Brain microvascular endothelial cell (primary cell): ENCODE measurements at regions not wholly inside any gene's neighbourhood (a gene's known extent, or its start where the extent isn't known, plus 50 kb on each side); places are given as distances from the start of the nearest gene placed in this dataset.

Experiments
- DNase-seq: peaks from one replicate; pipeline ENCODE4 v3.0.0-alpha.2; 2020
- H3K27ac ChIP-seq: fragments of 250-450 bp; sonication (Bioruptor Pico); 2 replicates; pipeline ENCODE4 v1.5.1; 2020; ENCODE audit warnings: mild to moderate bottlenecking, moderate library complexity
- H3K27me3 ChIP-seq: fragments of 250-450 bp; sonication (Bioruptor Pico); replicated peaks from 2 replicates; pipeline ENCODE4 v1.5.1; 2020; ENCODE audit warnings: mild to moderate bottlenecking
- H3K36me3 ChIP-seq: fragments of 250-450 bp; sonication (Bioruptor Pico); replicated peaks from 2 replicates; pipeline ENCODE4 v1.5.1; 2020; ENCODE audit warnings: mild to moderate bottlenecking
- H3K4me3 ChIP-seq: 2 replicates; pipeline ENCODE4 v1.5.1; 2011; ENCODE audit warnings: low read depth, mild to moderate bottlenecking, control low read depth, low read length, moderate library complexity
- in situ Hi-C: cut with HindIII; loops from 2 replicates; pipeline ENCODE4 v1.10.0; 2017; ENCODE audit warnings: low sequenced_read_pairs, low pct_ligation_motif_present
- TF ChIP-seq, protein P1 (sequence below): IDR thresholded peaks from 2 replicates; pipeline ENCODE4 v1.5.1; 2011; ENCODE audit warnings: low read depth, mild to moderate bottlenecking, moderate library complexity, low read length, control low read depth, inconsistent platforms; ENCODE audit errors: missing control alignments

GRCh38 chr7:21160401-21160800 is 267.5 kb upstream of the SP4 start:
- H3K27ac ChIP-seq = no peak overlapping the region
- TF ChIP-seq, protein P1, sequence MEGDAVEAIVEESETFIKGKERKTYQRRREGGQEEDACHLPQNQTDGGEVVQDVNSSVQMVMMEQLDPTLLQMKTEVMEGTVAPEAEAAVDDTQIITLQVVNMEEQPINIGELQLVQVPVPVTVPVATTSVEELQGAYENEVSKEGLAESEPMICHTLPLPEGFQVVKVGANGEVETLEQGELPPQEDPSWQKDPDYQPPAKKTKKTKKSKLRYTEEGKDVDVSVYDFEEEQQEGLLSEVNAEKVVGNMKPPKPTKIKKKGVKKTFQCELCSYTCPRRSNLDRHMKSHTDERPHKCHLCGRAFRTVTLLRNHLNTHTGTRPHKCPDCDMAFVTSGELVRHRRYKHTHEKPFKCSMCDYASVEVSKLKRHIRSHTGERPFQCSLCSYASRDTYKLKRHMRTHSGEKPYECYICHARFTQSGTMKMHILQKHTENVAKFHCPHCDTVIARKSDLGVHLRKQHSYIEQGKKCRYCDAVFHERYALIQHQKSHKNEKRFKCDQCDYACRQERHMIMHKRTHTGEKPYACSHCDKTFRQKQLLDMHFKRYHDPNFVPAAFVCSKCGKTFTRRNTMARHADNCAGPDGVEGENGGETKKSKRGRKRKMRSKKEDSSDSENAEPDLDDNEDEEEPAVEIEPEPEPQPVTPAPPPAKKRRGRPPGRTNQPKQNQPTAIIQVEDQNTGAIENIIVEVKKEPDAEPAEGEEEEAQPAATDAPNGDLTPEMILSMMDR = no peak
- no peaks in the 10 kb centered on the region for H3K36me3 ChIP-seq
- in situ Hi-C loops = no loop called here
- no peak for DNase-seq
- H3K27me3 ChIP-seq = no peaks in the 10 kb centered on the region
- no peak overlapping the region for H3K4me3 ChIP-seq

DNA sequence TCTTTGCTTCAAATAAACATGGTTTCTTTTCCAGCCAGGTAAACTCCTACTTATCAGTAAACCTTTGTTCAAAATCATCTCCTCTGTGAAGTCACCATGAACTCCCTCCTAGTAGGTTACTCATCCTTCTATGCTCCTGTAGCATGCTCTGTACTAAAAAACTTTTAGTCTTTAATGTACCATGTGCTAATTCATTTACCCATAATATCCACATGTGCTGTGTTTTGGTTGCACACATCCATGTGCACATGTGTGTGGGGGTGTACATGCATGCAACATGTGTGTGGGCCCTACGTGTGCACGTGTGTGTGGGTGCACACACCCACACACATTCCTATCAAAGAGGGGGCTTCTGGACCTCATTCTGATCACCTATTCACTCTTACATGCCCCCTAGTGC is 259.9 kb upstream of the SP4 start:
- in situ Hi-C loops = no loop called here
- Histone ChIP-seq H3K4me3 (no peak overlapping the region), H3K27me3 (no peaks in the 10 kb centered on the region), H3K36me3 (no peaks in the 10 kb centered on the region), H3K27ac (no peak overlapping the region)
- TF ChIP-seq, protein P1 = no peak
- no peak for DNase-seq

DNA sequence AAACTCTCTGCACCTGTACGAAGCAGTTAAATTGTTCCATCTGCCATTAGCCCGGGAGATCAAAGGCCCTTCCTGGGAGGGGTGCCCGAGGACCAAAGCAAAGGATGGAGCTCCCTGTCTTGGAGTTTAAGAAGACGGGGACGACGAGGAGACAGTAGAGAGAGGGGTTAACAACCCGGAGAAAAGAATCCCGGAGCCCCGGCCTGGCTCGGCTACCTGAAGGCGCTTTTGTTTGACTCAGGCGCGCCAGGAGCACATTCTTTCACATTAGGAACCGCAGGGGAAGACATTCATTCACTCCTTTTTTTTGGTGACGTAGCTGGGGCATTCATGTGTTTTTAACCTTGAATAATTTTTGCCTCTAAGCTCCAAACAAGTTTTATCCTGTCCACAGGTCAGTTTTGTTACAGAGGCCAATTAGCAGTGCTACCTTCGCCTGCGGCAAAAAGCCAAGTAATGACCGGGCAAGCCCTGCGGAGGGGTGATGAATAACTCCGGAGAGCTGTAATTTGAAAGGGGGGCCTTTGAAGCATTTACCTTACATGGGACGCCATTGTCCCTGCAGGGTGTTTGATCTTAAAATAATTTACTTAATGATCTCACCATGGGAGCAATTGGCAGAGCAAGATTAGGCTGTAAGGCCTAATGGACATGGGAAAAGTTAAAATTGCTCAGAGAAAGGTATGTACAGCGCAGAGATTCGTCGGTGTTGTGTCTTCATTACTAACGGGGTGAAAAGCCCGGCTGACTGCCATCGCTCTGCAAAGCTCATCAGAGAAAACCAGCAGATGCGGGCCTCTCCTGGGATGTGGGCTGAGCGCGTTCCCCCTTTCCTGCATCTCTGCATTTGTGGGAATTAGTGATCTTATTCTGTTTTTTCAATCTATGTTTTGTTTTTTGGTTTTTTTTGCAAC is 258.0 kb upstream of the SP4 start:
- DNase-seq = no peak
- Histone ChIP-seq H3K27me3 (no peaks in the 10 kb centered on the region), H3K27ac (no peak overlapping the region), H3K4me3 (no peak overlapping the region), H3K36me3 (no peaks in the 10 kb centered on the region)
- in situ Hi-C loops = no loop called here
- TF ChIP-seq, protein P1 = no peak

DNA sequence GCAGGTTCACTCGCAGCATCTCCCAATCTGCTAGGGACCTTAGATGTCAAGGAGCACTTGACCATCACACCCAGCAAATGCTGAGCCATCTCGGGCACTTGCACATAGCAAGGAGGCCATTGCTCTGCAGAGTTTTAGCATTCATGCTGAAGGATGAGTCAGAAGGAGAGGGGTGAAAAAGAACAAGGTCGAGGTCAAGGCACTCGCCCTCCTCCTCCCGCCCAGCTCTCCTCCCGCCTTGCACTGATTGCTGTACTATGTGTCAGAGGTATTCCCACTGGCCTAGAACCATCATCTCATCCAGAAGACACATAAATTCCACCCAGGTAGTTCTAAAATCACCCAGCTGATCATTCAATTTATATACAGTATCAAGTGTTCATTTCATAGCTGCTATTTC is 255.1 kb upstream of the SP4 start:
- Histone ChIP-seq H3K27ac (no peak overlapping the region), H3K27me3 (no peaks in the 10 kb centered on the region), H3K36me3 (no peaks in the 10 kb centered on the region), H3K4me3 (no peak overlapping the region)
- DNase-seq = no peak
- in situ Hi-C loops = no loop called here
- TF ChIP-seq, protein P1 = no peak

GRCh38 chr7:21173436-21173835 is 254.4 kb upstream of the SP4 start:
- TF ChIP-seq, protein P1 = no peak
- H3K27me3 ChIP-seq = no peaks in the 10 kb centered on the region
- no peak overlapping the region for H3K27ac ChIP-seq
- DNase-seq = no peak
- no peaks in the 10 kb centered on the region for H3K36me3 ChIP-seq
- in situ Hi-C loops = no loop called here
- no peak overlapping the region for H3K4me3 ChIP-seq
